Gastroesophageal sphincter (tissue), 3 donors: ENCODE measurements at regions not wholly inside any gene's neighbourhood (a gene's known extent, or its start where the extent isn't known, plus 50 kb on each side); places are given as distances from the start of the nearest gene placed in this dataset.

Experiments
- POLR2A ChIP-seq, 2 donors: fragments of 450-650 bp; IDR thresholded peaks; one replicate each; pipeline ENCODE4 v1.6.1; 2017; ENCODE audit warnings: antibody characterized with exemption in 2 of 2, mild to moderate bottlenecking in 2 of 2, moderate library complexity in 1 of 2
- TF ChIP-seq, protein P1 (sequence below), 4 experiments: fragments of 200-600 bp in 2 of 4; fragments of 450-650 bp in 2 of 4; sonication (generic) in 1 of 4; IDR thresholded peaks; one replicate each; pipeline ENCODE4 v1.5.1; 2017 to 2019; ENCODE audit warnings: antibody characterized with exemption in 4 of 4, mild to moderate bottlenecking in 2 of 4, moderate library complexity in 2 of 4

- TF ChIP-seq, protein P1, sequence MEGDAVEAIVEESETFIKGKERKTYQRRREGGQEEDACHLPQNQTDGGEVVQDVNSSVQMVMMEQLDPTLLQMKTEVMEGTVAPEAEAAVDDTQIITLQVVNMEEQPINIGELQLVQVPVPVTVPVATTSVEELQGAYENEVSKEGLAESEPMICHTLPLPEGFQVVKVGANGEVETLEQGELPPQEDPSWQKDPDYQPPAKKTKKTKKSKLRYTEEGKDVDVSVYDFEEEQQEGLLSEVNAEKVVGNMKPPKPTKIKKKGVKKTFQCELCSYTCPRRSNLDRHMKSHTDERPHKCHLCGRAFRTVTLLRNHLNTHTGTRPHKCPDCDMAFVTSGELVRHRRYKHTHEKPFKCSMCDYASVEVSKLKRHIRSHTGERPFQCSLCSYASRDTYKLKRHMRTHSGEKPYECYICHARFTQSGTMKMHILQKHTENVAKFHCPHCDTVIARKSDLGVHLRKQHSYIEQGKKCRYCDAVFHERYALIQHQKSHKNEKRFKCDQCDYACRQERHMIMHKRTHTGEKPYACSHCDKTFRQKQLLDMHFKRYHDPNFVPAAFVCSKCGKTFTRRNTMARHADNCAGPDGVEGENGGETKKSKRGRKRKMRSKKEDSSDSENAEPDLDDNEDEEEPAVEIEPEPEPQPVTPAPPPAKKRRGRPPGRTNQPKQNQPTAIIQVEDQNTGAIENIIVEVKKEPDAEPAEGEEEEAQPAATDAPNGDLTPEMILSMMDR (IDR thresholded peaks at IDR 0.05), result no peak
- no peak for TF ChIP-seq POLR2A (IDR thresholded peaks at IDR 0.05)
These were observed 340.5 kb downstream of the TMEM121 start for GRCh38 chr14:105866841-105867321.
